HepG2 (cell line): ENCODE measurements at regions not wholly inside any gene's neighbourhood (a gene's known extent, or its start where the extent isn't known, plus 50 kb on each side); places are given as distances from the start of the nearest gene placed in this dataset.

ENCODE experiments used
- ATAC-seq: fragments of 200-7000 bp; cut with Tn5 transposase; 3 replicates; pipeline ENCODE4 v1.9.1; 2020; ENCODE audit warnings: mild to moderate bottlenecking, moderate library complexity
- BruUV-seq: library from RNA; stranded (reverse); fragments of 400-500 nt; replicated peaks from 2 replicates; lab custom pipeline; 2021; lab: Mats Ljungman, UMichigan
- CTCF ChIA-PET: fragments of 300-600 bp; formaldehyde crosslinking; extraction: SDS; loops from one replicate; lab custom pipeline; 2021; ENCODE audit warnings: low total read pairs, inconsistent platforms, low intra/inter-chr PET ratio; lab: Yijun Ruan, JAX
- POLR2A ChIA-PET: fragments of 350-600 bp; sonication (Branson Sonifier 250); formaldehyde crosslinking; loops from one replicate; lab custom pipeline; 2020; ENCODE audit warnings: antibody characterized with exemption, inconsistent platforms; lab: Yijun Ruan, JAX
- DNase-seq: peaks from one replicate; pipeline ENCODE4 v3.0.0-alpha.2; 2015; ENCODE audit warnings: low spot score
- FAIRE-seq: peaks from 3 replicates; lab custom pipeline; 2011; peaks lifted over from hg19 to GRCh38; lab: Jason Lieb, UNC
- H2AFZ ChIP-seq: one replicate; pipeline ENCODE4 v1.6.1; 2011; ENCODE audit warnings: low read length, inconsistent platforms
- H3K27ac ChIP-seq: fragments of 300-600 bp; 3 replicates; pipeline ENCODE4 v1.8.0; 2011; ENCODE audit warnings: mixed run types, mild to moderate bottlenecking, mixed read lengths, low read length, inconsistent platforms; ENCODE audit not compliant: insufficient read depth; ENCODE audit errors: extremely low read length
- H3K27me3 ChIP-seq, 2 experiments: fragments of 200-600 bp in 1 of 2; 2 replicates in 1 of 2; 3 replicates in 1 of 2; pipeline versions ENCODE4 v1.6.0 to v1.8.0; 2011; ENCODE audit warnings: low read length in 2 of 2, mild to moderate bottlenecking in 2 of 2, moderate library complexity in 2 of 2, inconsistent platforms in 1 of 2; ENCODE audit not compliant: insufficient read depth in 2 of 2, control insufficient read depth in 1 of 2
- H3K36me3 ChIP-seq, 2 experiments: fragments of 200-600 bp in 1 of 2; replicated peaks in 1 of 2; 2 replicates in 1 of 2; 3 replicates in 1 of 2; pipeline versions ENCODE4 v1.5.1 to v1.8.0; 2011; ENCODE audit warnings: low read length in 2 of 2, inconsistent platforms in 1 of 2; ENCODE audit not compliant: insufficient read depth in 2 of 2, control insufficient read depth in 1 of 2
- H3K4me1 ChIP-seq: 2 replicates; pipeline ENCODE4 v1.5.1; 2012; ENCODE audit warnings: low read length, inconsistent platforms; ENCODE audit not compliant: insufficient read depth
- H3K4me2 ChIP-seq: 2 replicates; pipeline ENCODE4 v1.6.0; 2011; ENCODE audit warnings: low read depth, low read length, inconsistent platforms
- H3K4me3 ChIP-seq, 3 experiments: fragments of 200-600 bp in 1 of 3; sonication (generic), shearing (Covaris generic) in 1 of 3; replicated peaks in 1 of 3; 2 replicates each; pipeline ENCODE4 v1.5.1; 2011 to 2016; ENCODE audit warnings: low read length in 3 of 3, inconsistent platforms in 2 of 3, low read depth in 2 of 3, mild to moderate bottlenecking in 2 of 3, control low read depth in 1 of 3, mixed read lengths in 1 of 3; ENCODE audit not compliant: insufficient read depth in 1 of 3
- H3K79me2 ChIP-seq: one replicate; pipeline ENCODE4 v1.6.1; 2011; ENCODE audit warnings: low read length, inconsistent platforms; ENCODE audit not compliant: insufficient read depth
- H3K9ac ChIP-seq: 2 replicates; pipeline ENCODE4 v1.6.0; 2011; ENCODE audit warnings: mild to moderate bottlenecking, low read depth, low read length, inconsistent platforms; ENCODE audit not compliant: insufficient read depth
- H3K9me3 ChIP-seq: 2 replicates; pipeline ENCODE4 v1.5.1; 2012; ENCODE audit warnings: mild to moderate bottlenecking, low read length
- H4K20me1 ChIP-seq: 2 replicates; pipeline ENCODE4 v1.6.0; 2011; ENCODE audit warnings: inconsistent platforms, mild to moderate bottlenecking, low read length, moderate library complexity; ENCODE audit not compliant: insufficient read depth
- FOSL2 ChIP-seq: sonication (generic); formaldehyde crosslinking; IDR thresholded peaks from 2 replicates; pipeline ENCODE4 v1.4.0; 2020; ENCODE audit warnings: missing genetic modification reagents
- FOXM1 ChIP-seq: sonication (generic); formaldehyde crosslinking; IDR thresholded peaks from 2 replicates; pipeline ENCODE4 v1.5.0; 2020; ENCODE audit warnings: missing genetic modification reagents
- SNAPC2 ChIP-seq: sonication (generic); formaldehyde crosslinking; IDR thresholded peaks from 2 replicates; pipeline ENCODE4 v1.8.1; 2022; ENCODE audit warnings: mild to moderate bottlenecking, missing genetic modification reagents
- ZBTB4 ChIP-seq: sonication (generic); formaldehyde crosslinking; IDR thresholded peaks from 2 replicates; pipeline ENCODE4 v1.4.0; 2020; ENCODE audit warnings: missing genetic modification reagents, mild to moderate bottlenecking, borderline replicate concordance
- ZNF44 ChIP-seq: sonication (generic); formaldehyde crosslinking; IDR thresholded peaks from 2 replicates; pipeline ENCODE4 v1.5.1; 2020; ENCODE audit warnings: mild to moderate bottlenecking, missing genetic modification reagents
- ZNF547 ChIP-seq: sonication (generic); formaldehyde crosslinking; IDR thresholded peaks from 2 replicates; pipeline ENCODE4 v1.5.1; 2020; ENCODE audit warnings: mild to moderate bottlenecking, missing genetic modification reagents
- ZNF557 ChIP-seq: sonication (generic); formaldehyde crosslinking; IDR thresholded peaks from 2 replicates; pipeline ENCODE4 v1.4.0; 2020; ENCODE audit warnings: missing genetic modification reagents
- ZNF558 ChIP-seq: sonication (generic); formaldehyde crosslinking; IDR thresholded peaks from 2 replicates; pipeline ENCODE4 v1.9.0; 2022; ENCODE audit warnings: mild to moderate bottlenecking, missing genetic modification reagents, borderline replicate concordance
- ZNF883 ChIP-seq: sonication (generic); formaldehyde crosslinking; IDR thresholded peaks from 2 replicates; pipeline ENCODE4 v1.5.1; 2020; ENCODE audit warnings: mild to moderate bottlenecking, missing genetic modification reagents; ENCODE audit errors: not compliant biosample characterization
- WGBS: methylation state at CpG from one replicate; pipeline ENCODE4 v1.1.6; 2017; ENCODE audit warnings: low lambda C conversion rate; 5-methylcytosine and 5-hydroxymethylcytosine counted together
- in situ Hi-C: cut with HindIII; loops from 2 replicates; pipeline ENCODE4 v1.10.0; 2017; ENCODE audit warnings: low pct_unique_long_range_greater_than_20kb; ENCODE audit not compliant: extremely low pct_ligation_motif_present
- intact Hi-C: fragments of 100-400 bp; cut with micrococcal nuclease; formaldehyde crosslinking; loops from one replicate; pipeline ENCODE4 v1.10.0; 2022; ENCODE audit not compliant: unreplicated experiment
- TF ChIP-seq, protein P1 (sequence below): sonication (generic); formaldehyde crosslinking; IDR thresholded peaks from 2 replicates; pipeline ENCODE4 v1.5.1; 2020; ENCODE audit warnings: mild to moderate bottlenecking, missing genetic modification reagents, borderline replicate concordance
- TF ChIP-seq, protein P2 (sequence below): sonication (generic); formaldehyde crosslinking; IDR thresholded peaks from 2 replicates; pipeline ENCODE4 v1.4.0; 2020; ENCODE audit warnings: missing genetic modification reagents
- TF ChIP-seq, protein P3 (sequence below): sonication (generic); formaldehyde crosslinking; IDR thresholded peaks from 2 replicates; pipeline ENCODE4 v1.5.0; 2020; ENCODE audit warnings: missing genetic modification reagents

DNA sequence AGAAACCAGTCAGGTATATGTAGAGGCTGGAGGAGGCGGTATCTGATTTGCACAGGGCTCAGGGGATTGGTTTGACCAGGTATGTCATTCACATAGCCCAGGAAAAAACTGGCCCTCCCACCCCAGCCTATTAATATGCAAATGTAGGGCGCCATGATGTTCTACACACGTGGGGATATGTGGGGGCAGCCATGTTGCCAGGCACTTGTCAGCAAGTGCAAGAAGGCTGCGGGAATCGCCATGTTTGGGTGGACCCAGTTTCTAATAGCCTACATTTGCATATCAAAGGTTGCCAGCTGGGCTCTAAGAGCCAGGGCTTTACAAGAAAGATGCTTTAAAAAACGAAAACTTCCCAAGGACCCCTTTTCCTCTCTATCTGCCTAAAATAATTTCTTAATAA lies 335.1 kb downstream of the SMARCA1 start:
- intact Hi-C loops: no loop called here
- no TSS peak for BruUV-seq
- ATAC-seq: no peak
- TF ChIP-seq FOSL2 (CRISPR knock-in tag): no peak
- TF ChIP-seq, protein P1, sequence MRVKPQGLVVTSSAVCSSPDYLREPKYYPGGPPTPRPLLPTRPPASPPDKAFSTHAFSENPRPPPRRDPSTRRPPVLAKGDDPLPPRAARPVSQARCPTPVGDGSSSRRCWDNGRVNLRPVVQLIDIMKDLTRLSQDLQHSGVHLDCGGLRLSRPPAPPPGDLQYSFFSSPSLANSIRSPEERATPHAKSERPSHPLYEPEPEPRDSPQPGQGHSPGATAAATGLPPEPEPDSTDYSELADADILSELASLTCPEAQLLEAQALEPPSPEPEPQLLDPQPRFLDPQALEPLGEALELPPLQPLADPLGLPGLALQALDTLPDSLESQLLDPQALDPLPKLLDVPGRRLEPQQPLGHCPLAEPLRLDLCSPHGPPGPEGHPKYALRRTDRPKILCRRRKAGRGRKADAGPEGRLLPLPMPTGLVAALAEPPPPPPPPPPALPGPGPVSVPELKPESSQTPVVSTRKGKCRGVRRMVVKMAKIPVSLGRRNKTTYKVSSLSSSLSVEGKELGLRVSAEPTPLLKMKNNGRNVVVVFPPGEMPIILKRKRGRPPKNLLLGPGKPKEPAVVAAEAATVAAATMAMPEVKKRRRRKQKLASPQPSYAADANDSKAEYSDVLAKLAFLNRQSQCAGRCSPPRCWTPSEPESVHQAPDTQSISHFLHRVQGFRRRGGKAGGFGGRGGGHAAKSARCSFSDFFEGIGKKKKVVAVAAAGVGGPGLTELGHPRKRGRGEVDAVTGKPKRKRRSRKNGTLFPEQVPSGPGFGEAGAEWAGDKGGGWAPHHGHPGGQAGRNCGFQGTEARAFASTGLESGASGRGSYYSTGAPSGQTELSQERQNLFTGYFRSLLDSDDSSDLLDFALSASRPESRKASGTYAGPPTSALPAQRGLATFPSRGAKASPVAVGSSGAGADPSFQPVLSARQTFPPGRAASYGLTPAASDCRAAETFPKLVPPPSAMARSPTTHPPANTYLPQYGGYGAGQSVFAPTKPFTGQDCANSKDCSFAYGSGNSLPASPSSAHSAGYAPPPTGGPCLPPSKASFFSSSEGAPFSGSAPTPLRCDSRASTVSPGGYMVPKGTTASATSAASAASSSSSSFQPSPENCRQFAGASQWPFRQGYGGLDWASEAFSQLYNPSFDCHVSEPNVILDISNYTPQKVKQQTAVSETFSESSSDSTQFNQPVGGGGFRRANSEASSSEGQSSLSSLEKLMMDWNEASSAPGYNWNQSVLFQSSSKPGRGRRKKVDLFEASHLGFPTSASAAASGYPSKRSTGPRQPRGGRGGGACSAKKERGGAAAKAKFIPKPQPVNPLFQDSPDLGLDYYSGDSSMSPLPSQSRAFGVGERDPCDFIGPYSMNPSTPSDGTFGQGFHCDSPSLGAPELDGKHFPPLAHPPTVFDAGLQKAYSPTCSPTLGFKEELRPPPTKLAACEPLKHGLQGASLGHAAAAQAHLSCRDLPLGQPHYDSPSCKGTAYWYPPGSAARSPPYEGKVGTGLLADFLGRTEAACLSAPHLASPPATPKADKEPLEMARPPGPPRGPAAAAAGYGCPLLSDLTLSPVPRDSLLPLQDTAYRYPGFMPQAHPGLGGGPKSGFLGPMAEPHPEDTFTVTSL (CRISPR knock-in tag): no peak
- TF ChIP-seq SNAPC2 (CRISPR knock-in tag): no peak
- TF ChIP-seq, protein P2, sequence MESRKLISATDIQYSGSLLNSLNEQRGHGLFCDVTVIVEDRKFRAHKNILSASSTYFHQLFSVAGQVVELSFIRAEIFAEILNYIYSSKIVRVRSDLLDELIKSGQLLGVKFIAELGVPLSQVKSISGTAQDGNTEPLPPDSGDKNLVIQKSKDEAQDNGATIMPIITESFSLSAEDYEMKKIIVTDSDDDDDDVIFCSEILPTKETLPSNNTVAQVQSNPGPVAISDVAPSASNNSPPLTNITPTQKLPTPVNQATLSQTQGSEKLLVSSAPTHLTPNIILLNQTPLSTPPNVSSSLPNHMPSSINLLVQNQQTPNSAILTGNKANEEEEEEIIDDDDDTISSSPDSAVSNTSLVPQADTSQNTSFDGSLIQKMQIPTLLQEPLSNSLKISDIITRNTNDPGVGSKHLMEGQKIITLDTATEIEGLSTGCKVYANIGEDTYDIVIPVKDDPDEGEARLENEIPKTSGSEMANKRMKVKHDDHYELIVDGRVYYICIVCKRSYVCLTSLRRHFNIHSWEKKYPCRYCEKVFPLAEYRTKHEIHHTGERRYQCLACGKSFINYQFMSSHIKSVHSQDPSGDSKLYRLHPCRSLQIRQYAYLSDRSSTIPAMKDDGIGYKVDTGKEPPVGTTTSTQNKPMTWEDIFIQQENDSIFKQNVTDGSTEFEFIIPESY: no peak
- TF ChIP-seq ZNF547 (CRISPR knock-in tag): no peak
- TF ChIP-seq, protein P3, sequence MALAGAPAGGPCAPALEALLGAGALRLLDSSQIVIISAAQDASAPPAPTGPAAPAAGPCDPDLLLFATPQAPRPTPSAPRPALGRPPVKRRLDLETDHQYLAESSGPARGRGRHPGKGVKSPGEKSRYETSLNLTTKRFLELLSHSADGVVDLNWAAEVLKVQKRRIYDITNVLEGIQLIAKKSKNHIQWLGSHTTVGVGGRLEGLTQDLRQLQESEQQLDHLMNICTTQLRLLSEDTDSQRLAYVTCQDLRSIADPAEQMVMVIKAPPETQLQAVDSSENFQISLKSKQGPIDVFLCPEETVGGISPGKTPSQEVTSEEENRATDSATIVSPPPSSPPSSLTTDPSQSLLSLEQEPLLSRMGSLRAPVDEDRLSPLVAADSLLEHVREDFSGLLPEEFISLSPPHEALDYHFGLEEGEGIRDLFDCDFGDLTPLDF: no peak
- TF ChIP-seq FOXM1 (CRISPR knock-in tag): no peak
- no peak for TF ChIP-seq ZNF44 (CRISPR knock-in tag)
- TF ChIP-seq ZNF557 (CRISPR knock-in tag): no peak
- no peak for TF ChIP-seq ZNF883
- TF ChIP-seq ZBTB4 (CRISPR knock-in tag): no peak
- no peak for TF ChIP-seq ZNF558

More for the DNA sequence above, 335.1 kb downstream of the SMARCA1 start:
- POLR2A ChIA-PET: no interaction called here
- Histone ChIP-seq H3K4me2 (no peak overlapping the region), H2AFZ (no peak overlapping the region), H3K27me3 (no peaks in the 10 kb centered on the region), H3K9ac (no peak overlapping the region), H3K4me3 (no peak overlapping the region), H3K4me1 (peaks cover 9% of the 10 kb centered on the region), H3K36me3 (no peaks in the 10 kb centered on the region), H3K9me3 (no peaks in the 10 kb centered on the region), H4K20me1 (no peaks in the 10 kb centered on the region), H3K79me2 (no peaks in the 10 kb centered on the region), H3K27ac (no peak overlapping the region)
- FAIRE-seq: no peak
- no peak for DNase-seq
- in situ Hi-C loops: no loop called here
- WGBS: 94% methylated on average over 6 of the region's 6 CpGs
- CTCF ChIA-PET: no interaction called here
